HG02938 (cell line): ENCODE measurements at regions not wholly inside any gene's neighbourhood (a gene's known extent, or its start where the extent isn't known, plus 50 kb on each side); places are given as distances from the start of the nearest gene placed in this dataset.
"Not testable (repeated sequence)": the region's sequence is repeated elsewhere in the genome, so short reads cannot be mapped to it uniquely, and the experiment has no call there.

Source experiments
- ATAC-seq: cut with Tn5 transposase; IDR thresholded peaks from one replicate; pipeline ENCODE4 v1.9.1; 2021; ENCODE audit warnings: mild to moderate bottlenecking, moderate library complexity; ENCODE audit not compliant: unreplicated experiment

DNA sequence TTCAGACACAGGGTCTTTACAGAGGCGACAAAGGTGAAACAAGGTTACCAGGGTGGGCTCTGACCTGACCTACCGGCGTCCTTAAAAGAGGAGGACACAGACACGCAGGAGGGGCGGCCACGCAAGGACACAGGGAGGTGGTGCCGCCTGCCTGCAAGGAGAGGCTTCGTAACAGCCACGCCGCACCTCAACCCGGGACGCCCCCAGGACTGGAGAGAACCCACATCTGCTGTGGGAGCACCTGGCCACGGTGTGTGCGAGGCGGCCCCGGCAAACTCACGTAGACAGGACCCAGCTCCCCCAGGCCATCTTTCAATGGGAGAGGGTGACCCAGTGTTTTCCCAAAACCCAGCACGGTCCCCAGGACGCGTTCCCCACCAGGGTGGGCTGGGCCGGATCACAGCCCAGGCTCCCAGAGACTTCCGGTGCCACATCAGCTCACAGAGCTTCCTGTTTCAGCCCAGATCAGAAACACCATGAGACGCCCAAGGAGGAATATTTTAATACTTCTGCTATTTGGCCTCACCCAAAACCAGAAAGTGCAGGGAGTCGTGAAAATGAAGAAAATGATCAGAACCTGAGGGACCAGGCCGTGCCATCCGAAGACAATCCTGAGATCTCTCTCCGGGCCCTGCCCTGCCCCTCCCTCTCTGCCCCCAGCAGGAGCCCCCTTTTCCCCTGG lies 5417.4 kb upstream of the TPTE start:
- ATAC-seq = not testable (repeated sequence)

DNA sequence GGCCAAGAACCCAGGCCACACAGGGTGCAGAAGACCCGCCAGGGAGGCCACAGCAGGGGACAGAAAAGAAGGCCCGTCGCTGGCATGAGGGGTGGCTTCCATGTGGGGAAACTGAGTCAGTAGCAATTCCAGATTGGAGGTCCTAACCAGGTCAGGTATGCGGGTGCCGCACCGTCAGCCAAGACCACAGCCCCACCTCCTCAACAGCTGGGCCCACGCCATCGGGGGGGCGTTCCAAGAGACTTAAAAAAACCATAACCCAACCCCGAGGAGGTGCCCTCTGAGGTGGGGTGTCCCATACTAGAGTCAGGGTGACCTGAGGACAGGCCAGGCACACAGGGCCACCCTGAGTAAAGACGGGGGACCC lies 5416.8 kb upstream of the TPTE start:
- ATAC-seq = not testable (repeated sequence)

DNA sequence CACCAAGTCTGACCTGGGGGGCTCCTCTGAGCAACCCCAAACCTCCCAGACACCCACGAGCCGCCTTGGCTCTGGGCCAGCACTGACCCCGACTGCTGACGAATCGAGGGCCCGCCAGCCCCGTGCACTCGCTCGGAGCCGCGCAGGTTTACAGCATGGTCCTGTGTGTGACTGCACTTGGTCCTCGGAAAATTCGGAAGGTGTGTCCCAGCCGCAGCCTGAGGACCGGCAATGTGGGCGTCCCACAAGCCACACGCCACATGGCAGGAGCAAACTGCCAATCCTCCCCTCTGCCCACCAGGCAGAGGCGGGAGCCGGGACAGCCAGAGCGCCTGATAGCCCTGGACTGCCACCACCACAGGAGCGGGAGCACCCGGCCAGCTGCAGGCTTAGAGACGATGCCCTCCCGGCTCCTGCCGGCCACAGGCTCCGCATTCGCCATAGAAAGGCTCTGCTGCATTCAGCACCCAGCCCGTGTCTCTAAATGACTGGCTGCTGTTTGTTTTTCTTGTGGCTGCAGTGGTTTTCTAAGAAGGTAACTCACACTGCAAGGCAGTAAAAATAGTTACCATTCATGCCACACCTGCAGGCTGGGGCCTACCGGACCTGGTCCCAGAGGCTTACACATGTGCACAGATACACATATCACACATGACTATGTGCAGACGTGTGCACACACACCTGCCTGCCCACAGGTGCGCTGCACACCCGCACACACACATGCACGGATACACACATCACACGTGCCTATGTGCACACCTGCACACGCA lies 5415.3 kb upstream of the TPTE start:
- ATAC-seq = not testable (repeated sequence)

DNA sequence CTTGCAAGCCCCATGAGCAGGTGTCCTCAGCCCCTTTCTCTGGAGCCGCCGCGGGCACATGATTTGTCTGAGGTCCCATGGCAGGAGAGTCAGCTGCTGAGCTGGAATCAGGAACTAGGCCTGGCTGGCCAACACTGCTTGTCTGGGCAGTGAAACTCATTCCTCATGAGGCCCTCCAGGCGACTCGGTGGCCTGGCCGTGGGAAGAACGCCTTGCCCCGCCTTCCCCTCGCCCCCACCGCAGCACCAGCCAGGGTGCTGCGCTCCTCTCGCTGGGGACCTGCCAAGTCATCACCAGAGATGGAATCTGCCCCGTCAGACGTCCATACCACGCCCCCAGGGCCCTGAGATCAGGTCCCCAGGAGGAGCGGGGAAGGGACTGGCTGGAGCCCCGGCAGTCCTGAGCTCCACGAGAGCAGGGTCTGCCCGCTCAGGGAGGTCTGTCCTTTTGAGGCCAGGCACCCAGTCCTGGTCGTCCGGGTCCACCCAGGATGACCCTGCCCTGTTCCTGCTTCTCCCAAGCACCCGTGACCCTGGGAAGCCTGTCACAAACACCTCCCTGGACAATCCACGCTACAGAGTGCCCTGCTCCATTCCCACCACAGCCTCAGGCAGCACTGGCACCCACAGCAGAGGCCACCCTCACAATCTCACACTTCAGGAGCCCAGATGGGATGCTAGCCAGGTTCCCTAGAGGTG lies 5414.5 kb upstream of the TPTE start:
- ATAC-seq = not testable (repeated sequence)

DNA sequence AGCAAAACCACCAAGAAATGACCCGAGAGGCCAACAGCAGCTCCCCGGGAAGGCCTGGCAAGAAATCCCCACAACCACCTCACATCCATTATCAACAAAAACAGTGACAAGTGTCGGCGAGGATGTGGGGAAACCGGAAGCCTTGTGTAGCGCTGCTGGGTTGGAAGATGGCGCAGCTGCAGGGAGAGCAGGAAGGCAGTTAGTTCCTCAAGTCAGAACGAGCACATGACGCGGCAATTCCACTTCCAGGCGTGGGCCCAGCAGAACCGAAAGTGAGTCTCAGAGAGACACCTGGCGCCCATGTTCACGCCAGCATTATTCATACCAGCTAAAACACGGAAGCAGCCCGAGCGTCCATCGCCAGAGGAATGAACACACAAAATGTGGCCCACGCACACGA lies 5413.7 kb upstream of the TPTE start:
- not testable (repeated sequence) for ATAC-seq

GRCh38 chr21:5108048-5108775 lies 5413.2 kb upstream of the TPTE start:
- ATAC-seq = not testable (repeated sequence)

DNA sequence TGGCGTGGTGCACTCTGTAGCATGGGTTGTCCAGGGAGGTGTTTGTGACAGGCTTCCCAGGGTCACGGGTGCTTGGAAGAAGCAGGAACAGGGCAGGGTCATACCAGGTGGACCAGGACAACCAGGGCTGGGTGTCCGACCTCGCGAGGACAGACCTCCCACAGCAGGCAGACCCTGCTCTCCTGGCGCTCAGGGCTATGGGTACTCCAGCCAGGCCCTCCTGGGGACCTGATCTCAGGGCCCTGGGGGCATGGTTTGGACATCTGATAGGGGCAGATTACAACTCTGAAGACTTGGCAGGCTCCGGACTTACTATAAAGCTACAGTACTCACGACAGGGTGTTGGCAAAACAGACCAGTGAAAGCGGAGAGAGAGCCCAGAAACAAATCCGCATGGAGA lies 5410.2 kb upstream of the TPTE start:
- not testable (repeated sequence) for ATAC-seq

GRCh38 chr21:5113092-5113491 lies 5408.3 kb upstream of the TPTE start:
- not testable (repeated sequence) for ATAC-seq

GRCh38 chr21:5114468-5114867 lies 5406.9 kb upstream of the TPTE start:
- ATAC-seq = not testable (repeated sequence)

DNA sequence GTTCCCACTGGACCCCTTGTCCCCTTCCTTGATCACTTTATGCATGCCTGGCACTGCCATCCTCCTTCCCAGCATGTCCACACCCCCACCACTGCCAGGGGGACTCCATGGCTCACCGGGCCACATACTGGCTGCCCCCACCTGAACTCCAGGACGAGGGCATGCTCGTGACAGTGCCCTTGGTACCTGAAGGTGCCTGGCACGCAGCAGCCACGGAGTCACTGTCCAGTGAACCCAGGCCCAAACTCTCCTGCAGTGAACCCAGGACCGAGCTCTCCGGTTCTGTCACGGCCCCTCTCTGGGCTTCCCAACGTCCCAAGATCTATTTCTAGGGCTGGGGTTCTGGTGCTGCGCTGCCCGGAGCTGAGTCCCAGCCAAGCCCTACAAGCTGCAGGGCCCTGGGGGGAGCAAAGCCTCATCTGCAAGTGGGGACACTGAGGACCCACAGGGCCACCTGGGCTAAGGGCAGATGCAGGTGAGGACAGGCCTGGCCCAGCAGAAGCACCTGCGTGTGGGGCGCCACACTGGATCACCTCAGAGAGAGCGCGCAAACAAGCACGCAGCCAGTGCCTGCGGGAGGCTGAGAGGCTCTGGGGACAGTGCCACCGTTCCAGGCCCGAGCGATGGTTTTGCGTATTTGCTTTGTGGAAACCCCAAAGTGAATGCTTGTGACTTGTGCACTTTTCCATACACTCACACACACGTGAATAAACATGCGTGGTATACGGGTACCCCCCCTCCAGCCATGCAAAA lies 5406.3 kb upstream of the TPTE start:
- ATAC-seq = not testable (repeated sequence)

DNA sequence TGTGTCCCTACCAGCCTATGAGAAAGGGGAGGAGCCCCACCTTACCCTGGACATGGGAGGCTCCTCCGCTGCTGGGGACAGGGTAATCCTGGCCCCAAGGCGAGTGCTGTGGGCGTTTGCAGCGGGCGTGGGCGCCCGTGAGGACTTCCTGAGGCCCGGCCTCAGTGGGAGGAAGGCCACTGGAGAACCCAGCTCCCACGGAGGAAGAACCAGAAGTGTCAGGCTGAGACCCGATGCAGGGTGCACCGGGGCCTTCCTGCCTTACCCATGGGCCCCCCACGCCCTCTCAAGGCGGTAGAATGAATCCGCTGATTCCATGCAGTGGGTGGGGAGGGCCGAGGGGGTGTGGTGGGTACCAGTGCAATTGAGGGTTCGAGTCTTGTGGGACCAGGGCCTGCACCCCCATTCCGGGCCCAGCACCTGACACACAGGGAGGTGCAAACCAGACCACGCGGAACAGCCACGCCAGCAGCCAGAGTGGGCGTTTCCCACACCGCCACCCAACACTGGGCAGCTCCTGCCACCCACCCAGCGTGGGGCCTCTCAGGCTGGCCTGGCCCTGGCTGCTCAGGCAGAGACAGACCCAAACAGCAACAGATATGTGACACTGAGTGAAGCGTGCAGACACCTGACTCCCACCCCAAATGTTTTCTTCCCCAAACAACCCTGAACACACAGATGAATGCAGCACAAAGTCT lies 5405.6 kb upstream of the TPTE start:
- ATAC-seq = not testable (repeated sequence)

- peak; percentile 50 for ATAC-seq
Measured at GRCh38 chr21:5116344-5117123, 5404.8 kb upstream of the TPTE start.

DNA sequence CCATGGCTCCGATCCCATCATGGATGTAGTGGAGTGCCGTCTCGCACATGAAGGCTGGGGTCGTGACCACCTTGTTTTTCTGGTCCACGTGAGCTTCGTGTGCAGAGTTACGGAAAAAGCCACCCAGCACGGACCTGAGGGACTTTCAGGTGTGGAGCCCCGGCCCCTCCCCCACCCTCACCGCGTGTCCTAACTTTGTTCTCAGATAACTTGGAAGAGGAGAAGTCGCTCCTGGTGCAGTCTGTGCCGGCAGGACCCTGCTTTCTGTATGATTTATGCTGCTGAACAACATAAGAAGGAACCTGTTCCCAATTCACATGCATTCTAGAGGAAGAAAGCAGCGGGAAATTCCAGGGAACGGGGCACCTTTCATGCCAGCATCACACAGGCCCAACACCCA lies 5404.2 kb upstream of the TPTE start:
- ATAC-seq = not testable (repeated sequence)

DNA sequence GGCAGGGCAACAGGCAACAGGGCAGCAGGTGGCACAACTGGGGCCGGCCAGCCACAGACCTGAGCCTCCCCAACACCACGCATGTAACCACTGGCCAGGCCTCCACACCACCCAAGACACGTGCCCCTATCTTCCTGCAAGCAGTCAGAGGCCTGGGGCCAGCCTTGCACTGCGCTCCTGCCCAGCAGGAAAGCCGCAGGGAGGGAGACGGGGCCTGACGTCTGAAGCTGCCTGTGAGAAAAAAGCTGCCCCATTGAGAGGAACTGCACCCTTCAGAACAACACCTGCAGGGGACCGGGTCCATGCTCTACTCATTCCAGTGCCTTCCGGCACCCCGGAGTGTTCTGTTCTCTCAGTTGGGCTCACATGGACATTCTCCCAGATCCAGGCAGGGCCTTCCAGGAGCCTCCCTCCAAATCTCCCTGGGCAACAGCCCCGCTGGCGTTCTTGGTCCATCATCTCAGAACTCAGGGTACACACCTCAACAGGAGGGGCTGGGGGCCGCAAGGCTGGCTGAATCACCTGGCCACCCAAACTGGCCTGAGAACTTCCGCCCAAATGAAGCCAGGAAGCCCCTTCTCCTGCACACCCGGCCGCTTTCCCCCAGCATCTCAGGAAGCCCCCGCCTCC lies 5403.6 kb upstream of the TPTE start:
- not testable (repeated sequence) for ATAC-seq

DNA sequence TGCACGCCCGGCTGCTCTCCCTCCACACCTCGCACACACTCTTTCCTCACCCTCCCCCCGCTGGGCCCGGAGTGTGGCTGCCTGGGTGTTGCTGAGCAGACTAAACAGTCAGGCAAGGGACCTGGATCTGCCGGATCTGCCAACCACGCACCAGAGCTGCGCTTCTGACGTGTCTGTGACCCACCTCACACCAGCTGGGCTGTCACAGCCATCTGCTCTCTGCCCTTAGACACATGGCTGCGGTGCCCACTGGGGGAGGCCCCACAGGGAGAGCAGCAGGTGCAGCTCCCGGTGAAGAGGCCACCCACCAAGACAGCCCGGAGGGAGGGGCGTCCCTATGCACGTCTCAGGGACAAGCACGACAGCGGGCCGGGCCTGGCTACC lies 5403.1 kb upstream of the TPTE start:
- ATAC-seq = not testable (repeated sequence)

- ATAC-seq = not testable (repeated sequence)
Measured at GRCh38 chr21:5119179-5119578, 5402.2 kb upstream of the TPTE start.

GRCh38 chr21:5121399-5121798 lies 5400.0 kb upstream of the TPTE start:
- ATAC-seq = not testable (repeated sequence)

GRCh38 chr21:5121849-5122248 lies 5399.5 kb upstream of the TPTE start:
- ATAC-seq = not testable (repeated sequence)
